HFFc6 (cell line): ENCODE measurements at regions not wholly inside any gene's neighbourhood (a gene's known extent, or its start where the extent isn't known, plus 50 kb on each side); places are given as distances from the start of the nearest gene placed in this dataset.
A peak's percentile ranks its signal among the peaks of the same experiment; 100 is the strongest.

Experiments
- DNase-seq: peaks from one replicate; pipeline ENCODE4 v3.0.0-alpha.2; 2018
- H3K27ac Mint-ChIP-seq: 2 replicates; pipeline ENCODE4 v1.8.0; 2020; ENCODE audit warnings: mild to moderate bottlenecking, mixed read lengths
- H3K27me3 Mint-ChIP-seq: 2 replicates; pipeline ENCODE4 v1.8.0; 2021; ENCODE audit warnings: mild to moderate bottlenecking, moderate library complexity, mixed read lengths; ENCODE audit not compliant: insufficient read depth
- H3K36me3 Mint-ChIP-seq: 2 replicates; pipeline ENCODE4 v1.8.0; 2021; ENCODE audit warnings: low read depth, mixed read lengths
- H3K4me1 Mint-ChIP-seq: 2 replicates; pipeline ENCODE4 v1.8.0; 2020; ENCODE audit warnings: low read depth, mixed read lengths
- H3K4me3 Mint-ChIP-seq: 2 replicates; pipeline ENCODE4 v1.8.0; 2020; ENCODE audit warnings: mild to moderate bottlenecking, moderate library complexity, mixed read lengths
- H3K9me3 Mint-ChIP-seq: 2 replicates; pipeline ENCODE4 v1.8.0; 2020; ENCODE audit warnings: mild to moderate bottlenecking, mixed read lengths
- CTCF ChIP-seq: fragments of 200-600 bp; sonication (generic); IDR thresholded peaks from 2 replicates; pipeline ENCODE4 v1.5.0; 2021; ENCODE audit warnings: antibody characterized with exemption, mild to moderate bottlenecking

DNA sequence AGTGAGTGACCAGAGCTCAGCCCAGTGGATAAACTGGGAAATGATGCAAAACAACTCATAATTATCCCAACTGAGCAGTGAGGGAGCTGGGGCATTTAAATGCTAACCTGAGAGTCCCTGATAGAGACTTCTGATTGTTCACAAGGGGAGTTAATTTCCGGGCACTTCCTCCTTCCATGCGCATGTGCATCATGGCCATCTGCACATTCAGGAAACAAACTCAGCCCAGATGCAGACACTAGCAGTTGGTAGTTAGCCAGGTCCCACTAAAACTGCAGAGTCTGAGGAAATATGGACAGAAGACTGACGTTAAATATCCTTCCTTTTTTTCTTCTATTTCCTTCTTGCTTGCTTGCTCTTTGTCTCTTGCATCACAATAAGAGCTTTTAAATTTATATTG, 852.1 kb upstream of the LRRC4C start:
- Mint-ChIP-seq H3K4me3 (no peak overlapping the region), H3K27ac (no peak overlapping the region), H3K27me3 (no peaks in the 10 kb centered on the region), H3K36me3 (no peaks in the 10 kb centered on the region), H3K9me3 (no peaks in the 10 kb centered on the region; the same call in 1 of the 2 replicates), H3K4me1 (peaks cover 11% of the 10 kb centered on the region; the same call in 1 of the 2 replicates)
- DNase-seq, result no peak
- no peak for TF ChIP-seq CTCF

DNA sequence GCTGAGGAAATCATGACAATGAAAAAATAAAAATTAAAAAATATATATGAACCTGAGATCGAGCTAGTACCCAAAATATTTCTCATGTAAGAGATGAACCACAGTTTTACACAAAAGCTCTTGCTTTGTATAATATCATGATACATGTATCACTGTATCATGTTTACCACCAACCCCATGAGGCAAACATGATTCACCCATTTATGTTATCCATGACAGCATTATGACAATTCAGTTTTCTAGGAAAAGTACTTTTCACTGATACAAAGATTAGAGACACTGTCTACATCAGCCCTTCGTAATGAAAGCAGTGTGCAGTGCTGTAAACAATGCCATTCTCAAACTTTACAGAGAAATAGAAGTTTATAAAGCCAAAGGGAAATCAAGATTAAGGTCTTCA, 852.5 kb upstream of the LRRC4C start:
- TF ChIP-seq CTCF, result no peak
- no peaks in the 10 kb centered on the region; the same call in 1 of the 2 replicates for H3K9me3 Mint-ChIP-seq
- H3K4me3 Mint-ChIP-seq, result no peak overlapping the region
- H3K27ac Mint-ChIP-seq, result no peak overlapping the region
- H3K27me3 Mint-ChIP-seq, result no peaks in the 10 kb centered on the region
- peak; percentile 11 for DNase-seq
- no peaks in the 10 kb centered on the region for H3K36me3 Mint-ChIP-seq
- H3K4me1 Mint-ChIP-seq, result peaks cover 11% of the 10 kb centered on the region; the same call in 1 of the 2 replicates

GRCh38 chr11:42315267-42315666, 855.8 kb upstream of the LRRC4C start:
- DNase-seq, result peak; percentile 72
- Mint-ChIP-seq H3K27me3 (no peaks in the 10 kb centered on the region), H3K27ac (no peak overlapping the region), H3K4me3 (0 out of 2 replicates have a peak overlapping the region, but pooled peaks have one; percentile 60), H3K36me3 (no peaks in the 10 kb centered on the region), H3K9me3 (no peaks in the 10 kb centered on the region; the same call in 1 of the 2 replicates), H3K4me1 (peaks cover 23% of the 10 kb centered on the region; the same call in 1 of the 2 replicates)
- no peak for TF ChIP-seq CTCF

GRCh38 chr11:42315846-42316245, 856.4 kb upstream of the LRRC4C start:
- H3K9me3 Mint-ChIP-seq, result no peaks in the 10 kb centered on the region; the same call in 1 of the 2 replicates
- DNase-seq, result peak; percentile 75
- no peak for TF ChIP-seq CTCF
- H3K27ac Mint-ChIP-seq, result no peak overlapping the region
- no peak overlapping the region for H3K4me3 Mint-ChIP-seq
- no peaks in the 10 kb centered on the region for H3K27me3 Mint-ChIP-seq
- no peaks in the 10 kb centered on the region for H3K36me3 Mint-ChIP-seq
- H3K4me1 Mint-ChIP-seq, result peaks cover 28% of the 10 kb centered on the region; the same call in 1 of the 2 replicates

DNA sequence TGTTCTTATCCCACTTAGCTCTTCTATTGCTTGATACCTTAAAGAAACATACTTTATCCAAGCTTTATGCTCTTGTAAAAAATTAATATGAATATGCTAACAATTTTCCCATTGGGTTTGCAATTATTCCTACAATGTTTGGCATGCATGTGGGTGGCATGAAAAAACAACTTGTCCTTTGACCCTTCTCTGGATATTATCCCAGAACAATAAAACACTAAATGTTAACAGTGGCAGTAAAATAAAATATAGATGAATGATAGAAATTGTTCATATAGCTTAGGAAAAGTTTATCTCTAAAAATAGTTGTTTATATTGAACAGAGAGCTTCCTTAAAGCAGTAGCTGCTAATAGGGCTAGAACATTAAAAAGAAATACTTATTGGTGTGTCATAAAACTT, 860.5 kb upstream of the LRRC4C start:
- H3K27ac Mint-ChIP-seq, result peak overlapping the region; percentile 12; the same call in 1 of the 2 replicates
- H3K36me3 Mint-ChIP-seq, result peaks cover 2% of the 10 kb centered on the region
- H3K4me1 Mint-ChIP-seq, result 0 out of 2 replicates have a peak, but pooled peaks cover 17% of the 10 kb centered on the region
- H3K27me3 Mint-ChIP-seq, result no peaks in the 10 kb centered on the region
- no peak for DNase-seq
- peaks cover 2% of the 10 kb centered on the region for H3K9me3 Mint-ChIP-seq
- no peak overlapping the region for H3K4me3 Mint-ChIP-seq
- TF ChIP-seq CTCF, result no peak
